ENCODE measurements at regions not wholly inside any gene's neighbourhood (a gene's known extent, or its start where the extent isn't known, plus 50 kb on each side); places are given as distances from the start of the nearest gene placed in this dataset.

DNA sequence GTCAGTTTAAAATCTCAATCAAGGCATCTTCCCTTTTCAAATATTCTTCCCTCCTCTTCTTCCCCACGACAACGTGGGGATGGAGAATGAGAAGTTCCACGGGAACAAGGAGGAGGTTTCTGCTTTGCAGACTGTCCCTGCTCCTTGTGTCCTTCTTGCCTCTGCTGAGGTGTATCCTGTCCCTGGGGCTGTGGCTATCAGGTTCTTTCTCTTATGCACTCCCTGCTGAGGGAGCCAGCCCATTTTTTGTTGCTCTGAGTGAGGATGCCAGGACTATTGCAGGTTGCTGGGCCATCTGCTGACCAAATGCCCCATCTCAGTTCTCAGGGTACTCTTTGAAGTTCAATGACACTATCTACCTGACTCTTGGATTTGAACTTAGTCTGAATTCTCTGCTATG, 533.6 kb downstream of the RNF144B start:
- no peak for DNase-seq
- no peak for TF ChIP-seq GATA1 (IDR thresholded peaks at IDR 0.05; ENCODE audit: low read depth, low read length)
- TF ChIP-seq POLR2A (IDR thresholded peaks at IDR 0.05; ENCODE audit: low read length), result no peak

DNA sequence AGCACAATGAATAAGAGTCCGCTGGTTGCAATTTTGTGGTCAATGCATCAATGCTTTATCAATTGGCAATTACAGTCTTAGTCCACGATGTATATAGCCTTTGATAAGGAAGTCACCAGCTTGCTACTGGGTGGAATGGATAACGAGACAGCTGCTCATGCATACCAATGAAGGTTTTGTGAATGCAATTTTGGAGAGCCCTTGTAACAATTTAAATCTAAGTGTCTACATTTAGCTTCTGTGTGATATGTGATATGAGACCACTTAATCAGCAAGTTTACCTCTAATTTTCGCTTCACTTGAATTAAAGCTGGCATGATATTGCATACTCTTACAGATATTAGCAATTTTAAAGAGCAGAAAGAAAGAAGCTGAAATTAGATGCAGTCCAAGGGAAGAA, 543.9 kb downstream of the RNF144B start:
- TF ChIP-seq GATA1 (IDR thresholded peaks at IDR 0.05; ENCODE audit: low read depth, low read length) (no peak), POLR2A (IDR thresholded peaks at IDR 0.05; ENCODE audit: low read length) (no peak)
- no peak for DNase-seq

GRCh38 chr6:18958146-18958545, 571.0 kb downstream of the RNF144B start:
- TF ChIP-seq GATA1 (IDR thresholded peaks at IDR 0.05; ENCODE audit: low read depth, low read length), result no peak
- no peak for TF ChIP-seq POLR2A (IDR thresholded peaks at IDR 0.05; ENCODE audit: low read length)
- DNase-seq, result no peak

DNA sequence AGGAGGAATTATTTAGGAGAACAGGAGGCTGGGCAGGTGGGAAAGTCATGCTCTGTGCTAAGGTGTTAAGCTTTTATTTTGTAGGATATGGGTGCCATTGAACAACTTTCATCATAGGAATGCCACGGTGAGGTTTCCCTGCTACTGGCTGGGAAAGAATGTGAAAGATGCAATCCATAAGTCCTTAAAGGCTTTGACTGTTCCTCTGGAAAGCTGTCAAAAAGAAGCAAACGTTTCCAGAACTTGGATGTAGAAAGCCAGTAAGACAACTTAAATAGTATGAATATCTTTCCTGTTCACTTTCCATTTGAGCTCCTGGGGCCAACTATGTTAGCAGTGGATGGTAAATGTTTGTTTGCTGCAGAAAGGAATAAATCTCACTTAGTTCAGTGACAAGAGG, 574.4 kb downstream of the RNF144B start:
- TF ChIP-seq GATA1 (IDR thresholded peaks at IDR 0.05; ENCODE audit: low read depth, low read length), result no peak
- DNase-seq, result no peak

DNA sequence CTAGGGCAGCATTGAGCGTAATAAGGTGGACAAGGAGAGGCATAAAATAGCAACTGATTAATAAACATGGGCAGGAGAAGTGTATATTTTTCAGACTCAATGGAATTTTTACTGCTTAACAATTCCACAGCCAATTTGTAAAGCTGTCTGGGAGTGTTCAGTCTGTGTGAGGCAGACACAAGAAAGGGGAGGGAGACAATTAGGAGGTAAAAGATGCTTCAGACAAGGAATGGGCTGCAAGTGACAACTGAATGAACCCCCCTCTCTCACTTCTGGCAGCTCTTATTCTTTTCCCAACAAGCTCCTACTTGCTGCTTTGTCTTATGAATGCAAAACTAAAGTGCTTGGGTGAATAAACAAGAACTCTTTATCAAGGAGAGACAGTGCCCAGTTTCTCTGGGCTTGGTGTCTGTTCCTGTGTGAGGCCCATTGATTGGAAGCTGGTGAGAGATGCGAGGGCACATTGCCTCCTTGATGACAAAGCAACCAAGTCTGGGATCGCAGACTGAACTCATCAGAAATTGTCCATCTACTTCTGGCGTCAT, 575.3 kb downstream of the RNF144B start:
- no peak for TF ChIP-seq GATA1 (IDR thresholded peaks at IDR 0.05; ENCODE audit: low read depth, low read length)

GRCh38 chr6:18963439-18963838, 576.3 kb downstream of the RNF144B start:
- DNase-seq, result no peak
- no peak for TF ChIP-seq GATA1 (IDR thresholded peaks at IDR 0.05; ENCODE audit: low read depth, low read length)
- TF ChIP-seq POLR2A (IDR thresholded peaks at IDR 0.05; ENCODE audit: low read length), result no peak

More for the DNA sequence above, 575.3 kb downstream of the RNF144B start:
- no peak for DNase-seq

- no peak for DNase-seq
- no peak for TF ChIP-seq POLR2A (IDR thresholded peaks at IDR 0.05; ENCODE audit: low read length)
- no peak for TF ChIP-seq GATA1 (IDR thresholded peaks at IDR 0.05; ENCODE audit: low read depth, low read length)
Measured at GRCh38 chr6:18973251-18973650, 586.1 kb downstream of the RNF144B start.

- DNase-seq, result no peak
Measured at GRCh38 chr6:18976091-18976490, 588.9 kb downstream of the RNF144B start.

GRCh38 chr6:18976966-18977365, 589.8 kb downstream of the RNF144B start:
- TF ChIP-seq POLR2A (IDR thresholded peaks at IDR 0.05; ENCODE audit: low read length), result no peak
- TF ChIP-seq GATA1 (IDR thresholded peaks at IDR 0.05; ENCODE audit: low read depth, low read length), result no peak
- DNase-seq, result no peak

More at GRCh38 chr6:18976091-18976490, 588.9 kb downstream of the RNF144B start:
- TF ChIP-seq POLR2A (IDR thresholded peaks at IDR 0.05; ENCODE audit: low read length) (no peak), GATA1 (IDR thresholded peaks at IDR 0.05; ENCODE audit: low read depth, low read length) (no peak)

DNA sequence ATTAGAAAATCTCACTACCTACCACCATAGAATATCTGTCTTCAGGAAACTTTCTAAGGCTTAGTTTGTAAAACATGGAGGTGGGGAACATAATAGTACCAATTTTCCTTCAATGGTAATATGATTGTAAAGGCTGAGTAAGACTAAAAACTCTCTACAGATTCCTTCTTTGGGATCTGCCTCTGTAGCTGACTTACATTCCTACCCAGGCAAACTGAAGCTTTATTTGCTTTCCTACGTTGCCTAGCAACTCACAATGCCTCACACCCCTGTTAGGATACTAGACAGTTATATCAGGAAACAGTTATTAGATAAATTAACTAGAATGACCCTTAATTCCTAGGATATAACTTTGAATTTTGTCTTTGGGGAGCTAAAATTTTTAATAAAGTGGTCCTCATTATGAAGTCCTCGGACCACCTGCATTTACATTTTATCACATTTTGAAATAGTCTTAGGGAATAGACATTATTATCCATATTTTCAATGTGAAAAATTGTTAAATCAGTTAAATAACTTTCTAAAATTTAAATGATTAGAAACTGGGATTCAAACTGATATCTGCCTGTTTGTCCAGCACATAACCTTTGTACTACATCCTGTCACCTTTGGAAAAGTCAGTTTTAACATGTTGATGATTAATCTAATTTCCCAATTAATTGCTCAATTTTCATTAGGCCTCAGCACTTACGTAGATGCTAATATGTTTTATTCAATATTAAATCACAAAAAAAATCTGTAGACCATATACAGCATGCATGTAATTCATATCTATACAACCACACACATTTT, 591.4 kb downstream of the RNF144B start:
- no peak for DNase-seq
- TF ChIP-seq GATA1 (IDR thresholded peaks at IDR 0.05; ENCODE audit: low read depth, low read length) (no peak), POLR2A (IDR thresholded peaks at IDR 0.05; ENCODE audit: low read length) (no peak)

GRCh38 chr6:18985061-18985460, 597.9 kb downstream of the RNF144B start:
- no peak for DNase-seq
- TF ChIP-seq POLR2A (IDR thresholded peaks at IDR 0.05; ENCODE audit: low read length), result no peak
- no peak for TF ChIP-seq GATA1 (IDR thresholded peaks at IDR 0.05; ENCODE audit: low read depth, low read length)

DNA sequence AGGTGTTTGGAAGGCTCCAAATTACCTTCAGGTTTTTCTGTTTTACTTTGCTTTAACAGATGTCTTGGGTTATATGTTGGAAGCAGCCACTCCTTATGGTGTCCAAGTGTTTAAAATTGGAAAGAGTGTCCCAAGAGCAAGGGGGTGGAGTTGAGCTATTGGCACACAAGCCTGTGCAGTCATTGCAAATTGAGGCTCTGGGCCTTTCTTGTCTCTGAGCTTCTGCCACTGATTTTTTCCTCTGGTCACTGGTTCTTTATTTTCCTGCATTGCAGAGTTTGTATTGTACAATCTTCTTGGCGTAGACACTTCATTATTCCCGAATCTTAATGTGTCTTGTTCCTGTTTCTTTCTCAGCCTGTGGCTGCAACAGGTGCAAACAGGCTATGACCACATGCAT, 598.8 kb downstream of the RNF144B start:
- no peak for DNase-seq
- no peak for TF ChIP-seq GATA1 (IDR thresholded peaks at IDR 0.05; ENCODE audit: low read depth, low read length)
- TF ChIP-seq POLR2A (IDR thresholded peaks at IDR 0.05; ENCODE audit: low read length), result no peak

- DNase-seq, result no peak
- no peak for TF ChIP-seq GATA1 (IDR thresholded peaks at IDR 0.05; ENCODE audit: low read depth, low read length)
- TF ChIP-seq POLR2A (IDR thresholded peaks at IDR 0.05; ENCODE audit: low read length), result no peak
Measured at GRCh38 chr6:18988636-18989035, 601.5 kb downstream of the RNF144B start.

GRCh38 chr6:18990059-18990978, 603.2 kb downstream of the RNF144B start:
- TF ChIP-seq POLR2A (IDR thresholded peaks at IDR 0.05; ENCODE audit: low read length) (no peak), GATA1 (IDR thresholded peaks at IDR 0.05; ENCODE audit: low read depth, low read length) (no peak)
- DNase-seq, result peak; percentile 56 to 70
